Gastroesophageal sphincter (tissue), 4 donors: ENCODE measurements at regions not wholly inside any gene's neighbourhood (a gene's known extent, or its start where the extent isn't known, plus 50 kb on each side); places are given as distances from the start of the nearest gene placed in this dataset.
A peak's percentile ranks its signal among the peaks of the same experiment; 100 is the strongest.

Experiments used
- ATAC-seq: fragments of 150-250 bp; one replicate; pipeline ENCODE4 v1.9.1; 2016; ENCODE audit warnings: mild to moderate bottlenecking, moderate library complexity
- H3K27ac ChIP-seq, 4 donors: fragments of 200-600 bp; sonication (generic) in 3 of 4; 1 replicate in 3 of 4; 2 replicates in 1 of 4; pipeline ENCODE4 v1.5.1; 2016 to 2019
- H3K27me3 ChIP-seq: fragments of 200-600 bp; sonication (generic); one replicate; pipeline ENCODE4 v1.5.1; 2019
- H3K36me3 ChIP-seq, 2 donors: fragments of 200-600 bp; sonication (generic); one replicate each; pipeline ENCODE4 v1.5.1; 2019; ENCODE audit warnings: control low read depth in 1 of 2
- H3K4me1 ChIP-seq, 3 donors: fragments of 200-600 bp; sonication (generic); 1 replicate in 2 of 3; 2 replicates in 1 of 3; pipeline ENCODE4 v1.5.1; 2016 to 2019; ENCODE audit warnings: control low read depth in 2 of 3
- H3K4me3 ChIP-seq, 2 donors: fragments of 200-600 bp; sonication (generic); one replicate each; pipeline ENCODE4 v1.5.1; 2019; ENCODE audit warnings: mild to moderate bottlenecking in 1 of 2, moderate library complexity in 1 of 2
- H3K9me3 ChIP-seq, 3 donors: fragments of 200-600 bp; sonication (generic); one replicate each; pipeline ENCODE4 v1.5.1; 2017 to 2019; ENCODE audit warnings: control low read depth in 2 of 3
- CTCF ChIP-seq, 4 experiments: fragments of 200-600 bp in 2 of 4; fragments of 450-650 bp in 2 of 4; sonication (generic) in 1 of 4; IDR thresholded peaks; one replicate each; pipeline ENCODE4 v1.5.1; 2017 to 2019; ENCODE audit warnings: antibody characterized with exemption in 4 of 4, mild to moderate bottlenecking in 2 of 4, moderate library complexity in 2 of 4
- EP300 ChIP-seq: sonication (generic); formaldehyde crosslinking; IDR thresholded peaks from one replicate; pipeline ENCODE4 v1.6.1; 2017; ENCODE audit warnings: antibody characterized with exemption, mild to moderate bottlenecking
- POLR2A ChIP-seq, 2 donors: fragments of 450-650 bp; IDR thresholded peaks; one replicate each; pipeline ENCODE4 v1.6.1; 2017; ENCODE audit warnings: antibody characterized with exemption in 2 of 2, mild to moderate bottlenecking in 2 of 2, moderate library complexity in 1 of 2
- POLR2AphosphoS5 ChIP-seq: sonication (generic); formaldehyde crosslinking; IDR thresholded peaks from one replicate; pipeline ENCODE4 v1.6.1; 2017; ENCODE audit warnings: antibody characterized with exemption
- WGBS, 2 donors: methylation state at CpG; one replicate each; pipeline ENCODE4 v1.1.5; 2018; ENCODE audit warnings: low coverage in 1 of 2; 5-methylcytosine and 5-hydroxymethylcytosine counted together

GRCh38 chr3:113097960-113098447 is 107.2 kb downstream of the GTPBP8 start:
- WGBS, 2 donors: 66 to 86% methylated on average over 2 to 3 of the region's 3 CpGs
- ATAC-seq: peak; percentile 10
- H3K27ac ChIP-seq: no peak overlapping the region

GRCh38 chr3:113100063-113100462 is 109.3 kb downstream of the GTPBP8 start:
- WGBS, 2 donors: 95% methylated on average over 2 of the region's 2 CpGs; no CpG with 5 or more reads in 1 of the 2 donors
- no peak overlapping the region for H3K27ac ChIP-seq
- ATAC-seq: no peak
- H3K4me3 ChIP-seq: no peak overlapping the region
- H3K9me3 ChIP-seq: peaks cover 0 to 10% (median 0%) of the 10 kb centered on the region in 3 donors
- peaks cover 0 to 10% (median 0%) of the 10 kb centered on the region in 3 donors for H3K4me1 ChIP-seq
- H3K27me3 ChIP-seq: no peaks in the 10 kb centered on the region
- TF ChIP-seq EP300: no peak
- TF ChIP-seq POLR2A (IDR thresholded peaks at IDR 0.05): no peak
- TF ChIP-seq CTCF (IDR thresholded peaks at IDR 0.05): no peak
- no peak for TF ChIP-seq POLR2AphosphoS5
- H3K36me3 ChIP-seq: no peaks in the 10 kb centered on the region

More at GRCh38 chr3:113097960-113098447, 107.2 kb downstream of the GTPBP8 start:
- Histone ChIP-seq H3K36me3 (no peaks in the 10 kb centered on the region), H3K9me3 (peaks cover 0 to 10% (median 0%) of the 10 kb centered on the region in 3 donors), H3K4me1 (no peaks in the 10 kb centered on the region), H3K4me3 (no peak overlapping the region), H3K27me3 (no peaks in the 10 kb centered on the region)
- TF ChIP-seq POLR2A (IDR thresholded peaks at IDR 0.05): no peak
- TF ChIP-seq POLR2AphosphoS5: no peak
- TF ChIP-seq CTCF (IDR thresholded peaks at IDR 0.05): no peak
- no peak for TF ChIP-seq EP300

GRCh38 chr3:113103588-113103987 is 107.8 kb upstream of the BOC start:
- TF ChIP-seq POLR2A (IDR thresholded peaks at IDR 0.05): no peak
- no peak for TF ChIP-seq EP300
- TF ChIP-seq CTCF (IDR thresholded peaks at IDR 0.05): no peak
- no peak for TF ChIP-seq POLR2AphosphoS5
- no peaks in the 10 kb centered on the region for H3K27me3 ChIP-seq
- no peaks in the 10 kb centered on the region for H3K36me3 ChIP-seq
- peaks cover 0 to 10% (median 0%) of the 10 kb centered on the region in 3 donors for H3K9me3 ChIP-seq
- 87 to 90% methylated on average over 2 of the region's 2 CpGs for WGBS, 2 donors
- no peak overlapping the region for H3K27ac ChIP-seq
- H3K4me3 ChIP-seq: no peak overlapping the region
- ATAC-seq: no peak
- peaks cover 0 to 19% (median 0%) of the 10 kb centered on the region in 3 donors for H3K4me1 ChIP-seq

GRCh38 chr3:113104357-113105092 is 106.8 kb upstream of the BOC start:
- Histone ChIP-seq H3K4me1 (peaks cover 0 to 19% (median 0%) of the 10 kb centered on the region in 3 donors), H3K36me3 (no peaks in the 10 kb centered on the region), H3K4me3 (no peak overlapping the region), H3K27ac (peak overlapping the region; percentile 5 to 68 (median 26)), H3K9me3 (peaks cover 0 to 4% (median 0%) of the 10 kb centered on the region in 3 donors), H3K27me3 (no peaks in the 10 kb centered on the region)
- WGBS, 2 donors: 80 to 87% methylated on average over 1 to 7 of the region's 11 CpGs
- no peak for ATAC-seq
- TF ChIP-seq POLR2AphosphoS5: no peak

GRCh38 chr3:113105093-113105449 is 106.3 kb upstream of the BOC start:
- peak overlapping the region; percentile 5 to 68 (median 26) for H3K27ac ChIP-seq
- peaks cover 0 to 19% (median 0%) of the 10 kb centered on the region in 3 donors for H3K4me1 ChIP-seq
- ATAC-seq: peak; percentile 73
- WGBS, 2 donors: 15 to 27% methylated on average over 4 of the region's 4 CpGs
- TF ChIP-seq POLR2AphosphoS5: peak; percentile 35
- TF ChIP-seq POLR2A (IDR thresholded peaks at IDR 0.05): no peak
- no peaks in the 10 kb centered on the region for H3K9me3 ChIP-seq
- H3K36me3 ChIP-seq: no peaks in the 10 kb centered on the region
- no peak overlapping the region for H3K4me3 ChIP-seq
- H3K27me3 ChIP-seq: no peaks in the 10 kb centered on the region
